ENCODE measurements at regions not wholly inside any gene's neighbourhood (a gene's known extent, or its start where the extent isn't known, plus 50 kb on each side); places are given as distances from the start of the nearest gene placed in this dataset.

DNA sequence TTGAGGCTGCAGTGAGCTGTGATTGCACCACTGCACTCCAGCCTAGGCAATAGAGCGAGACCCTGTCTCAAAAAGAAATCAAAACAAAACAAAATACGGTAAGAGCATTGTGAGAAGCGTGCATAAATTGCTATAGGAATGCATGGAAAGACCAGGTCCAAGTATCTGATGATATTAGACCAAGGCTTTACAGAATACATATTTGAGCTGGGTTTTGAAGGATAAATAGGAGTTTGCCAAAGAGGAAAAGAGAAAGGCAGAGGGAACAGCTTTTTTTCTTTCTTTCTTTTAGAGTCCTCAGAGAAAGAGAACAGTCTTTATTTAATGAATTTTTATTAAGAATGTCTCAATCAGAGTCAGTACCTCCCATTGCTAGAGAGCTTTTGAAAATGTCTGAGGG, 79.5 kb upstream of the PRPS1 start:
- Histone ChIP-seq H3K27ac (no peak overlapping the region), H3K4me2 (no peak overlapping the region), H3K9me3 (no peaks in the 10 kb centered on the region), H3K4me1 (no peaks in the 10 kb centered on the region), H3K4me3 (no peak overlapping the region)
- ATAC-seq (no peak), DNase-seq (ENCODE audit: low read depth in 1 of 2, low spot score in 1 of 2) (no peak), FAIRE-seq (no peak)
- CTCF ChIA-PET, result interaction anchor here (1.9 kb wide), 1 partner anchor 10 kb away, joined by 4 read pairs; no protein-coding TSS in a partner anchor
- WGBS (ENCODE audit: missing lambda C conversion rate), result 51% methylated on average over 3 of the region's 3 CpGs
- TF ChIP-seq HOXB13 (CRISPR knock-in tag; IDR thresholded peaks at IDR 0.05; ENCODE audit: low read depth), result no peak
- no peak for TF ChIP-seq FOSL2 (IDR thresholded peaks at IDR 0.05)
- TF ChIP-seq FOSL2 (CRISPR knock-in tag; IDR thresholded peaks at IDR 0.05), result no peak
- no peak for TF ChIP-seq MAFK (IDR thresholded peaks at IDR 0.05; ENCODE audit: partially characterized antibody)
- no peak for TF ChIP-seq MYC (IDR thresholded peaks at IDR 0.05; ENCODE audit: borderline replicate concordance, low read length)
- no peak for TF ChIP-seq EHF (CRISPR knock-in tag; IDR thresholded peaks at IDR 0.05)
- TF ChIP-seq TFCP2L1 (CRISPR knock-in tag; IDR thresholded peaks at IDR 0.05), result no peak
- TF ChIP-seq HEYL (CRISPR knock-in tag; IDR thresholded peaks at IDR 0.05), result no peak
- no peak for TF ChIP-seq CEBPB (IDR thresholded peaks at IDR 0.05)
- no peak for TF ChIP-seq SMC3 (IDR thresholded peaks at IDR 0.05)
- no peak for TF ChIP-seq GATA3 (IDR thresholded peaks at IDR 0.05; ENCODE audit: borderline replicate concordance)
- no peak for TF ChIP-seq JUN (IDR thresholded peaks at IDR 0.05)
- TF ChIP-seq POLR2A (IDR thresholded peaks at IDR 0.05; ENCODE audit: low read length), result no peak
- TF ChIP-seq HOXA7 (CRISPR knock-in tag; IDR thresholded peaks at IDR 0.05), result no peak
- POLR2A ChIA-PET, result no interaction called here

DNA sequence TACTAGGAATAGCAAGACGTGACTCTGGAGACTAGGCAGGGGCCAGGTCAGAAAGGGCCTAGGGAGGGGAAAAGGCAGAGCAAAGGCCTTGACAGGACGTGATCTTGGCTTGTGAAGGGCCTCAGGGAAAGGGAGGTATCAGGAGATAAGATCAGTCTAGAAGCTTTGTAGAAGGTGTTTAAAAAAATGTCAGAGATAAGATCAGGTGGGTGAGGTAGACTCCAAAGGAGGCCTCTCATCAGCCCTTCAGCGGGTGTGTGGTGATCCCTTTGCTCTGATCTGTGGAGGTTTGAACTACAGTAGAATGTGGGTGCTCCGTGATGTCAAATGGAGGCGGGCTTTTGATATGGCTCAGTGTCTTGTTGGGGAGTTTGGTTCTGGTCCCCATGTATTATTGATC, 78.8 kb upstream of the PRPS1 start:
- 68% methylated on average over 5 of the region's 5 CpGs for WGBS (ENCODE audit: missing lambda C conversion rate)
- no peak overlapping the region for H3K27ac ChIP-seq

DNA sequence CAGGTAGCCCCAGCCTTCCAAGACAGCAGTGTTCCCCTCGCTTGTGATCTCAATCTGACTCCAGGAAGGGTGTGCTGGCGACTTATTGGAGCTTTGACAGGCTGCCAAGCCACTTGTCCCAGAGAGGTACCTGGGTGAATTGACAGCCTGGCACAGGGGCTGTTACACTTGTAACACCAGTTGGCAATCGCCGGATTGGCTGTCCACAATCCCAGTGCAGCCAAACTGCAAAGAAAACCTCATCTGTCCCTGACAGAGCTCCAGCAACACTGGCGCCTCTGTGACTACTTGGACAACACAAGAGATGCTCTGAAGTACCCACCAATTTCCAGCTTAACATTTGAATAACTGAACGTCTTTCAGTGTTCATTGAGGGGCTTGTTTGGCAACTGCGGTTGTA, 76.8 kb upstream of the PRPS1 start:
- ChIA-PET POLR2A (no interaction called here), CTCF (interaction anchor here (1.2 kb wide), 1 partner anchor 108 kb away, joined by 3 read pairs; no protein-coding TSS in a partner anchor)
- no peak for FAIRE-seq
- WGBS (ENCODE audit: missing lambda C conversion rate), result 28% methylated on average over 6 of the region's 7 CpGs
- DNase-seq (ENCODE audit: low read depth in 1 of 2, low spot score in 1 of 2), result no peak
- no peak for ATAC-seq
- no peaks in the 10 kb centered on the region for H3K4me1 ChIP-seq
- H3K9me3 ChIP-seq, result no peaks in the 10 kb centered on the region
- H3K4me2 ChIP-seq, result no peak overlapping the region
- H3K27ac ChIP-seq, result no peak overlapping the region
- no peak overlapping the region for H3K4me3 ChIP-seq
- no peak for TF ChIP-seq POLR2A (IDR thresholded peaks at IDR 0.05; ENCODE audit: low read length)
- TF ChIP-seq HDAC2 (IDR thresholded peaks at IDR 0.05), result no peak
- TF ChIP-seq ESRRA (IDR thresholded peaks at IDR 0.05; ENCODE audit: borderline replicate concordance, low read length), result no peak
- no peak for TF ChIP-seq JUN (IDR thresholded peaks at IDR 0.05)
- TF ChIP-seq, protein P1, sequence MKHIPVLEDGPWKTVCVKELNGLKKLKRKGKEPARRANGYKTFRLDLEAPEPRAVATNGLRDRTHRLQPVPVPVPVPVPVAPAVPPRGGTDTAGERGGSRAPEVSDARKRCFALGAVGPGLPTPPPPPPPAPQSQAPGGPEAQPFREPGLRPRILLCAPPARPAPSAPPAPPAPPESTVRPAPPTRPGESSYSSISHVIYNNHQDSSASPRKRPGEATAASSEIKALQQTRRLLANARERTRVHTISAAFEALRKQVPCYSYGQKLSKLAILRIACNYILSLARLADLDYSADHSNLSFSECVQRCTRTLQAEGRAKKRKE (CRISPR knock-in tag; IDR thresholded peaks at IDR 0.05; ENCODE audit: low read depth), result no peak
- TF ChIP-seq, protein P2, sequence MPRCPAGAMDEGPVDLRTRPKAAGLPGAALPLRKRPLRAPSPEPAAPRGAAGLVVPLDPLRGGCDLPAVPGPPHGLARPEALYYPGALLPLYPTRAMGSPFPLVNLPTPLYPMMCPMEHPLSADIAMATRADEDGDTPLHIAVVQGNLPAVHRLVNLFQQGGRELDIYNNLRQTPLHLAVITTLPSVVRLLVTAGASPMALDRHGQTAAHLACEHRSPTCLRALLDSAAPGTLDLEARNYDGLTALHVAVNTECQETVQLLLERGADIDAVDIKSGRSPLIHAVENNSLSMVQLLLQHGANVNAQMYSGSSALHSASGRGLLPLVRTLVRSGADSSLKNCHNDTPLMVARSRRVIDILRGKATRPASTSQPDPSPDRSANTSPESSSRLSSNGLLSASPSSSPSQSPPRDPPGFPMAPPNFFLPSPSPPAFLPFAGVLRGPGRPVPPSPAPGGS (IDR thresholded peaks at IDR 0.05), result no peak
- TF ChIP-seq NR3C1 (IDR thresholded peaks at IDR 0.05), result no peak
- no peak for TF ChIP-seq ZFP36 (IDR thresholded peaks at IDR 0.05; ENCODE audit: borderline replicate concordance, partially characterized antibody)
- TF ChIP-seq NFE2L2 (conservative IDR thresholded peaks at IDR 0.05; ENCODE audit: low read length), result no peak
- no peak for TF ChIP-seq PHF8 (IDR thresholded peaks at IDR 0.05; ENCODE audit: borderline replicate concordance, low read depth)
- no peak for TF ChIP-seq GATA3 (IDR thresholded peaks at IDR 0.05; ENCODE audit: borderline replicate concordance)
- TF ChIP-seq EHMT2 (IDR thresholded peaks at IDR 0.05; ENCODE audit: low read depth), result no peak
- TF ChIP-seq, protein P3, sequence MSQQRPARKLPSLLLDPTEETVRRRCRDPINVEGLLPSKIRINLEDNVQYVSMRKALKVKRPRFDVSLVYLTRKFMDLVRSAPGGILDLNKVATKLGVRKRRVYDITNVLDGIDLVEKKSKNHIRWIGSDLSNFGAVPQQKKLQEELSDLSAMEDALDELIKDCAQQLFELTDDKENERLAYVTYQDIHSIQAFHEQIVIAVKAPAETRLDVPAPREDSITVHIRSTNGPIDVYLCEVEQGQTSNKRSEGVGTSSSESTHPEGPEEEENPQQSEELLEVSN (IDR thresholded peaks at IDR 0.05; ENCODE audit: borderline replicate concordance, low read depth), result no peak
- no peak for TF ChIP-seq EHF (CRISPR knock-in tag; IDR thresholded peaks at IDR 0.05)
- no peak for TF ChIP-seq SREBF2 (IDR thresholded peaks at IDR 0.05)
- TF ChIP-seq HOXB5 (CRISPR knock-in tag; IDR thresholded peaks at IDR 0.05), result no peak

More for the DNA sequence above, 78.8 kb upstream of the PRPS1 start:
- no peak for FAIRE-seq
- ChIA-PET CTCF (no interaction called here), POLR2A (no interaction called here)
- H3K4me3 ChIP-seq, result no peak overlapping the region
- no peak for TF ChIP-seq RAD21 (conservative IDR thresholded peaks at IDR 0.05 in 1 of 2, IDR thresholded peaks at IDR 0.05 in 1 of 2)
- TF ChIP-seq TP53 (CRISPR knock-in tag; IDR thresholded peaks at IDR 0.05), result no peak
- TF ChIP-seq HOXA7 (CRISPR knock-in tag; IDR thresholded peaks at IDR 0.05), result no peak
- TF ChIP-seq ZNF302 (CRISPR knock-in tag; IDR thresholded peaks at IDR 0.05), result no peak
- TF ChIP-seq, protein P4, sequence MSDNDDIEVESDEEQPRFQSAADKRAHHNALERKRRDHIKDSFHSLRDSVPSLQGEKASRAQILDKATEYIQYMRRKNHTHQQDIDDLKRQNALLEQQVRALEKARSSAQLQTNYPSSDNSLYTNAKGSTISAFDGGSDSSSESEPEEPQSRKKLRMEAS (IDR thresholded peaks at IDR 0.05), result no peak
- TF ChIP-seq EP300 (IDR thresholded peaks at IDR 0.05), result no peak
- no peak for TF ChIP-seq CEBPB (IDR thresholded peaks at IDR 0.05)
- TF ChIP-seq FOSL2 (IDR thresholded peaks at IDR 0.05), result no peak
- TF ChIP-seq FOSL2 (CRISPR knock-in tag; IDR thresholded peaks at IDR 0.05), result no peak
- TF ChIP-seq, protein P5, sequence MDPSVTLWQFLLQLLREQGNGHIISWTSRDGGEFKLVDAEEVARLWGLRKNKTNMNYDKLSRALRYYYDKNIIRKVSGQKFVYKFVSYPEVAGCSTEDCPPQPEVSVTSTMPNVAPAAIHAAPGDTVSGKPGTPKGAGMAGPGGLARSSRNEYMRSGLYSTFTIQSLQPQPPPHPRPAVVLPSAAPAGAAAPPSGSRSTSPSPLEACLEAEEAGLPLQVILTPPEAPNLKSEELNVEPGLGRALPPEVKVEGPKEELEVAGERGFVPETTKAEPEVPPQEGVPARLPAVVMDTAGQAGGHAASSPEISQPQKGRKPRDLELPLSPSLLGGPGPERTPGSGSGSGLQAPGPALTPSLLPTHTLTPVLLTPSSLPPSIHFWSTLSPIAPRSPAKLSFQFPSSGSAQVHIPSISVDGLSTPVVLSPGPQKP (IDR thresholded peaks at IDR 0.05; ENCODE audit: low read depth, low read length), result no peak
- no peak for TF ChIP-seq CBX8 (IDR thresholded peaks at IDR 0.05)
- no peak for TF ChIP-seq RARB (CRISPR knock-in tag; IDR thresholded peaks at IDR 0.05)
- H3K4me1 ChIP-seq, result no peaks in the 10 kb centered on the region
- H3K4me2 ChIP-seq, result no peak overlapping the region
- no peaks in the 10 kb centered on the region for H3K9me3 ChIP-seq
- no peak for DNase-seq (ENCODE audit: low read depth in 1 of 2, low spot score in 1 of 2)
- no peak for ATAC-seq

All from A549 (cell line).